Neural progenitor cell (in vitro differentiated cells): ENCODE measurements at regions not wholly inside any gene's neighbourhood (a gene's known extent, or its start where the extent isn't known, plus 50 kb on each side); places are given as distances from the start of the nearest gene placed in this dataset.

ENCODE experiments used
- EZH2 ChIP-seq: fragments of 200-600 bp; sonication (generic); IDR thresholded peaks from 2 replicates; pipeline ENCODE4 v1.6.1; 2017; ENCODE audit warnings: antibody characterized with exemption, mild to moderate bottlenecking, moderate library complexity
- EZH2phosphoT487 ChIP-seq: fragments of 200-600 bp; sonication (generic); IDR thresholded peaks from 2 replicates; pipeline ENCODE4 v1.6.1; 2017; ENCODE audit warnings: antibody characterized with exemption
- TF ChIP-seq, protein P1 (sequence below): fragments of 200-600 bp; sonication (generic); IDR thresholded peaks from 2 replicates; pipeline ENCODE4 v1.5.1; 2017; ENCODE audit warnings: antibody characterized with exemption, mild to moderate bottlenecking

DNA sequence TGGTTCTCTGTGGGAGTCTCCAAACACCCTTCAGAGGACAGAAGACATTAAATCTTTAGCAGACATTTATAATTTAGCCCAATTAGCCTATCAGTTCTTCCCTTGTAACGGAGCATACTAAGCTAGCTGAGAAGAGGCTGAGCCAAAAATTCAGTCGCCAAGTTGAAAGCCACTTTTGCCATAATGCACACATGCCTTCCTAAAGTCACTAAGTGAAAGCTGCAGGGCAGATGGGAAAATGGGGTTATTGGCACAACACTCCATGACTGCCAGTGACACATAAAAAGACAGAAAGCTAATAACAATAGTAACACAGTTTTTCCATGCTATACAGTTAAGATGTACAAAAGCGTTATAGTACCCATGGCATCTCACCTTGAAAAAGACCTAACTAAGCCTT, 176.2 kb downstream of the DIRAS2 start:
- TF ChIP-seq, protein P1, sequence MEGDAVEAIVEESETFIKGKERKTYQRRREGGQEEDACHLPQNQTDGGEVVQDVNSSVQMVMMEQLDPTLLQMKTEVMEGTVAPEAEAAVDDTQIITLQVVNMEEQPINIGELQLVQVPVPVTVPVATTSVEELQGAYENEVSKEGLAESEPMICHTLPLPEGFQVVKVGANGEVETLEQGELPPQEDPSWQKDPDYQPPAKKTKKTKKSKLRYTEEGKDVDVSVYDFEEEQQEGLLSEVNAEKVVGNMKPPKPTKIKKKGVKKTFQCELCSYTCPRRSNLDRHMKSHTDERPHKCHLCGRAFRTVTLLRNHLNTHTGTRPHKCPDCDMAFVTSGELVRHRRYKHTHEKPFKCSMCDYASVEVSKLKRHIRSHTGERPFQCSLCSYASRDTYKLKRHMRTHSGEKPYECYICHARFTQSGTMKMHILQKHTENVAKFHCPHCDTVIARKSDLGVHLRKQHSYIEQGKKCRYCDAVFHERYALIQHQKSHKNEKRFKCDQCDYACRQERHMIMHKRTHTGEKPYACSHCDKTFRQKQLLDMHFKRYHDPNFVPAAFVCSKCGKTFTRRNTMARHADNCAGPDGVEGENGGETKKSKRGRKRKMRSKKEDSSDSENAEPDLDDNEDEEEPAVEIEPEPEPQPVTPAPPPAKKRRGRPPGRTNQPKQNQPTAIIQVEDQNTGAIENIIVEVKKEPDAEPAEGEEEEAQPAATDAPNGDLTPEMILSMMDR = no peak
- TF ChIP-seq EZH2 (no peak), EZH2phosphoT487 (no peak)
